ENCODE measurements at regions not wholly inside any gene's neighbourhood (a gene's known extent, or its start where the extent isn't known, plus 50 kb on each side); places are given as distances from the start of the nearest gene placed in this dataset.

GRCh38 chr14:106821119-106821518 lies 1294.7 kb downstream of the TMEM121 start:
- DNase-seq: no peak

GRCh38 chr14:106822905-106823304 lies 1296.5 kb downstream of the TMEM121 start:
- DNase-seq: no peak

- DNase-seq: no peak
Observed at GRCh38 chr14:106823552-106823951, 1297.2 kb downstream of the TMEM121 start.

GRCh38 chr14:106826833-106827369 lies 1300.5 kb downstream of the TMEM121 start:
- DNase-seq: no peak

- no peak for DNase-seq
Observed at GRCh38 chr14:106831322-106831720, 1304.9 kb downstream of the TMEM121 start.

- no peak for DNase-seq
Observed at GRCh38 chr14:106837870-106838269, 1311.5 kb downstream of the TMEM121 start.

GRCh38 chr14:106838991-106839769 lies 1312.8 kb downstream of the TMEM121 start:
- no peak for DNase-seq

GRCh38 chr14:106840258-106840657 lies 1313.9 kb downstream of the TMEM121 start:
- no peak for DNase-seq

GRCh38 chr14:106840991-106841390 lies 1314.6 kb downstream of the TMEM121 start:
- no peak for DNase-seq

GRCh38 chr14:106841701-106842100 lies 1315.3 kb downstream of the TMEM121 start:
- no peak for DNase-seq

- no peak for DNase-seq
Observed at GRCh38 chr14:106842687-106843086, 1316.3 kb downstream of the TMEM121 start.

- DNase-seq: no peak
Observed at GRCh38 chr14:106843386-106843785, 1317.0 kb downstream of the TMEM121 start.

- DNase-seq: no peak
Observed at GRCh38 chr14:106843951-106844483, 1317.6 kb downstream of the TMEM121 start.

GRCh38 chr14:106844608-106845285 lies 1318.4 kb downstream of the TMEM121 start:
- DNase-seq: no peak

GRCh38 chr14:106845286-106846087 lies 1319.1 kb downstream of the TMEM121 start:
- no peak for DNase-seq

- no peak for DNase-seq
Observed at GRCh38 chr14:106846218-106846617, 1319.8 kb downstream of the TMEM121 start.

GRCh38 chr14:106848330-106849121 lies 1322.1 kb downstream of the TMEM121 start:
- no peak for DNase-seq

- no peak for DNase-seq
Observed at GRCh38 chr14:106850913-106851825, 1324.8 kb downstream of the TMEM121 start.

GRCh38 chr14:106872611-106873446 lies 1346.4 kb downstream of the TMEM121 start:
- DNase-seq: peak; percentile 16

GRCh38 chr14:106874350-106874749 lies 1348.0 kb downstream of the TMEM121 start:
- no peak for DNase-seq
